Suprapubic skin (tissue), 4 donors: ENCODE measurements at regions not wholly inside any gene's neighbourhood (a gene's known extent, or its start where the extent isn't known, plus 50 kb on each side); places are given as distances from the start of the nearest gene placed in this dataset.

Experiments
- DNase-seq, 2 donors: peaks; one replicate each; pipeline ENCODE4 v3.0.0-alpha.2; 2019; ENCODE audit warnings: low spot score in 2 of 2
- H3K27ac ChIP-seq: fragments of 200-600 bp; sonication (generic); one replicate; pipeline ENCODE4 v1.5.1; 2019
- H3K27me3 ChIP-seq: fragments of 200-600 bp; sonication (generic); one replicate; pipeline ENCODE4 v1.5.1; 2019
- H3K36me3 ChIP-seq: fragments of 200-600 bp; sonication (generic); one replicate; pipeline ENCODE4 v1.5.1; 2019
- H3K4me1 ChIP-seq: fragments of 200-600 bp; sonication (generic); one replicate; pipeline ENCODE4 v1.5.1; 2019
- H3K4me3 ChIP-seq: fragments of 200-600 bp; sonication (generic); one replicate; pipeline ENCODE4 v1.5.1; 2019; ENCODE audit warnings: mild to moderate bottlenecking
- H3K9me3 ChIP-seq: fragments of 200-600 bp; sonication (generic); one replicate; pipeline ENCODE4 v1.5.1; 2019
- EP300 ChIP-seq: sonication (generic); formaldehyde crosslinking; IDR thresholded peaks from one replicate; pipeline ENCODE4 v1.6.1; 2017; ENCODE audit warnings: antibody characterized with exemption
- POLR2A ChIP-seq, 2 donors: fragments of 450-650 bp; IDR thresholded peaks; one replicate each; pipeline ENCODE4 v1.6.1; 2017; ENCODE audit warnings: antibody characterized with exemption in 2 of 2, mild to moderate bottlenecking in 2 of 2, moderate library complexity in 2 of 2
- POLR2AphosphoS5 ChIP-seq, 3 donors: sonication (generic); formaldehyde crosslinking; IDR thresholded peaks; one replicate each; pipeline ENCODE4 v1.6.1; 2017; ENCODE audit warnings: antibody characterized with exemption in 3 of 3
- WGBS: methylation state at CpG from one replicate; pipeline ENCODE4 v1.1.5; 2018; 5-methylcytosine and 5-hydroxymethylcytosine counted together
- TF ChIP-seq, protein P1 (sequence below), 2 donors: fragments of 200-600 bp in 1 of 2; fragments of 450-650 bp in 1 of 2; sonication (generic) in 1 of 2; IDR thresholded peaks; one replicate each; pipeline ENCODE4 v1.5.1; 2016 to 2019; ENCODE audit warnings: antibody characterized with exemption in 2 of 2, mild to moderate bottlenecking in 1 of 2, moderate library complexity in 1 of 2

DNA sequence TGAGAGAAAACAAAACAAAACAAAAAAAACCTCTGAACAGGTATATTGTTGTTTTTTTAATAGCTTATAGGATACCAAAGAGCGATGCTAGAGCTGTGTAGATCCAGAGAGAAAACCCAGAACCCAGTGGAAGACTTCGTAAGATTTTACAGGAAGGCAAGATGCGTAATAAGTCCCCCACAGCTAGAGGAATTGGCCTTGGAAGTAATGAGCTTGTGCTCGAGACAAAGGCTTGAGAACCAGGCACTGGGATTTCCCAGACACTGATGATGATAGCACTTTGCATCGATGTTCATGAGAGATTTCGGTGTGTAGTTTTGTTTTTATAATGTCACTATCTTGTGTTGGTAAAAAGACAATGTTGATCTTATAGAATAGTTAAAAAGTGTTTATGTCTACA, 821.5 kb upstream of the IGFBP3 start:
- H3K27me3 ChIP-seq = no peaks in the 10 kb centered on the region
- no peak overlapping the region for H3K4me3 ChIP-seq
- TF ChIP-seq EP300 (no peak), POLR2A (IDR thresholded peaks at IDR 0.05) (no peak), POLR2AphosphoS5 (IDR thresholded peaks at IDR 0.05) (no peak)
- TF ChIP-seq, protein P1, sequence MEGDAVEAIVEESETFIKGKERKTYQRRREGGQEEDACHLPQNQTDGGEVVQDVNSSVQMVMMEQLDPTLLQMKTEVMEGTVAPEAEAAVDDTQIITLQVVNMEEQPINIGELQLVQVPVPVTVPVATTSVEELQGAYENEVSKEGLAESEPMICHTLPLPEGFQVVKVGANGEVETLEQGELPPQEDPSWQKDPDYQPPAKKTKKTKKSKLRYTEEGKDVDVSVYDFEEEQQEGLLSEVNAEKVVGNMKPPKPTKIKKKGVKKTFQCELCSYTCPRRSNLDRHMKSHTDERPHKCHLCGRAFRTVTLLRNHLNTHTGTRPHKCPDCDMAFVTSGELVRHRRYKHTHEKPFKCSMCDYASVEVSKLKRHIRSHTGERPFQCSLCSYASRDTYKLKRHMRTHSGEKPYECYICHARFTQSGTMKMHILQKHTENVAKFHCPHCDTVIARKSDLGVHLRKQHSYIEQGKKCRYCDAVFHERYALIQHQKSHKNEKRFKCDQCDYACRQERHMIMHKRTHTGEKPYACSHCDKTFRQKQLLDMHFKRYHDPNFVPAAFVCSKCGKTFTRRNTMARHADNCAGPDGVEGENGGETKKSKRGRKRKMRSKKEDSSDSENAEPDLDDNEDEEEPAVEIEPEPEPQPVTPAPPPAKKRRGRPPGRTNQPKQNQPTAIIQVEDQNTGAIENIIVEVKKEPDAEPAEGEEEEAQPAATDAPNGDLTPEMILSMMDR (IDR thresholded peaks at IDR 0.05) = no peak
- no peaks in the 10 kb centered on the region for H3K4me1 ChIP-seq
- H3K36me3 ChIP-seq = no peaks in the 10 kb centered on the region
- 74% methylated on average over 6 of the region's 6 CpGs for WGBS
- no peak for DNase-seq
- no peaks in the 10 kb centered on the region for H3K9me3 ChIP-seq
- no peak overlapping the region for H3K27ac ChIP-seq

DNA sequence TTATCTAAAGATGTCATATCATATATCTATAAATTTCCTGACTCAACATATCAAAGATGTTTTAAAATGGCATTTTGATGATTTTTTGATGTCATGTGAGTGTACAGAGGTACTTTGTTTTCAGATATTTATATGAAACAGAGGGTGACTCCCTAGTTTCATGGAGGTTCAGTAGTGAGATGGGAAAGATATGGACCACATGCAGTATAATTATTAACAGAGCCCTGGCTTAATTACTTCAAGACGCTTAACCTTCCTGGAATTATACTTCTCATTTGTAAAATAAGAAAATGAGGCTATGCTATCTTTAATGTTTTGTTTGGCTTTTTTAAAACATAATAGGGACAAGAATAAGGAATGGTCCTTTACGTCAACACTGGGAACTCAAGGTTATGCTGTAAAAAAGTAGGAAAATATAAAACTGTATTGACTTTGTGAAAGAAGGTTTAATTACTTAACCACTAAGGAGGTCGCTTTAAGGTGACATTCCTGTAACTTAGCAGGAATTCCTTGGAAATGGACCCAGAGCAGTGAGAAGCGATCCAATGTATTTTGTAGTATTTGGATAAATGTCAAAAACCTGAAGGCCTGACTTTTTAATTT, 821.0 kb upstream of the IGFBP3 start:
- no peaks in the 10 kb centered on the region for H3K9me3 ChIP-seq
- TF ChIP-seq POLR2AphosphoS5 (IDR thresholded peaks at IDR 0.05) (no peak), POLR2A (IDR thresholded peaks at IDR 0.05) (no peak), EP300 (no peak)
- TF ChIP-seq, protein P1 (IDR thresholded peaks at IDR 0.05) = no peak

DNA sequence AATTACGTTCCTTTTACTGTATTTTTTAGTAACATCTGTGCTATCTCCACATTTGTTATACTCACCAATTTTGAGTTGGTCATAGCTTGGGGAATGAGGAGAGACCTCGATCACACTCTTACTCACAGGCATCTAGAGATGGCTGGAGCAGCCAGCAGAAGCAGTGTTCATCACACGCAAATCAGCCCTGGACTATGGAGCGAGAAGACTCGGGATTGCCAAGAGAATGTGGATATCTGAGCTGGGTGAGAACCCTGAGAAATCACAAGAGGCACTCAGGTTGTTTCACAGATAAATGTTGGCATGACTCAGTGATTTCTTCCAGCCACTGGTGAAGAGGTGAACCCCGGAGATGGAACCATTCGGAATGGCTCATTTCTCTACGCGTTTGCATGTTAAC, 820.1 kb upstream of the IGFBP3 start:
- DNase-seq = no peak
- Histone ChIP-seq H3K27ac (no peak overlapping the region), H3K36me3 (no peaks in the 10 kb centered on the region), H3K9me3 (no peaks in the 10 kb centered on the region), H3K4me3 (no peak overlapping the region), H3K27me3 (no peaks in the 10 kb centered on the region), H3K4me1 (no peaks in the 10 kb centered on the region)
- 96% methylated on average over 9 of the region's 9 CpGs for WGBS
- TF ChIP-seq POLR2AphosphoS5 (IDR thresholded peaks at IDR 0.05) (no peak), POLR2A (IDR thresholded peaks at IDR 0.05) (no peak), EP300 (no peak)
- TF ChIP-seq, protein P1 (IDR thresholded peaks at IDR 0.05) = no peak

More for the DNA sequence above, 821.0 kb upstream of the IGFBP3 start:
- DNase-seq = no peak
- Histone ChIP-seq H3K4me3 (no peak overlapping the region), H3K36me3 (no peaks in the 10 kb centered on the region), H3K27me3 (no peaks in the 10 kb centered on the region), H3K27ac (no peak overlapping the region), H3K4me1 (no peaks in the 10 kb centered on the region)
- WGBS = 70% methylated on average over 4 of the region's 4 CpGs

DNA sequence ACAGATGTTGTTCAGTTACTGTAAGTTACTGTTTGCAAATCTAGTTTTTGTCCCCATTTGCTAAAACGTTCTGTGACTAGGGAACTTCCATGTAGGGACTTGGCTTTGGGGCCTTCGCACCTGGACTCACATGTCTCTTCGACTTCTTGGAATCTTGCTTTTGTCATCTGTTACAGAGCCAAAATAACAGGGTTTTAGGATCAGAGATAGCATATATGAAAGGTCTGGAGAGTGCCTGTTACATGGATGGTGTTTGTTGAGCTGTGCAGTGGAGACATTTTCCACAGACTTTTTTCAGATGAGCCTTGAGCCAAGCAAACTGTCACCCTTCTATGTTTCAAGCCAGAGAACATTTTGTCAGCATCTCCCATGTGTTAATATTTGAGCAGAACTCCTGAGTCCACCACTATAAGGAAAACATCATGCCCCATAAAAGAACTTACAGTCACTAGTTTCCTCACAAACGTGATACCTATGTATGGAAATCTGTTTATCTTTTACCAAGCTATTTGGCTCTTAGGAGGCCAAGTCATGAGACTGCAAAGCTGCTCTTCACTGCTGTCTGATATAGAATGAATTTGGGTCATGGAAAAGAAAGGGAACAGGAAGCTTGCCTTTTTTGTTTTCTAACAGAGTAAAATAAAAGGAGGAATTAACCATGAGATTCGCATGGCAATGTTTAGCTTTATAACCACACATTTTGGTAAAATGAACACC, 818.6 kb upstream of the IGFBP3 start:
- Histone ChIP-seq H3K4me3 (no peak overlapping the region), H3K36me3 (no peaks in the 10 kb centered on the region), H3K4me1 (no peaks in the 10 kb centered on the region), H3K9me3 (no peaks in the 10 kb centered on the region), H3K27me3 (no peaks in the 10 kb centered on the region), H3K27ac (no peak overlapping the region)
- no peak for DNase-seq
- no peak for TF ChIP-seq POLR2AphosphoS5 (IDR thresholded peaks at IDR 0.05)
- no peak for TF ChIP-seq POLR2A (IDR thresholded peaks at IDR 0.05)
- no peak for TF ChIP-seq EP300
- TF ChIP-seq, protein P1 (IDR thresholded peaks at IDR 0.05) = no peak
- 69% methylated on average over 5 of the region's 5 CpGs for WGBS

DNA sequence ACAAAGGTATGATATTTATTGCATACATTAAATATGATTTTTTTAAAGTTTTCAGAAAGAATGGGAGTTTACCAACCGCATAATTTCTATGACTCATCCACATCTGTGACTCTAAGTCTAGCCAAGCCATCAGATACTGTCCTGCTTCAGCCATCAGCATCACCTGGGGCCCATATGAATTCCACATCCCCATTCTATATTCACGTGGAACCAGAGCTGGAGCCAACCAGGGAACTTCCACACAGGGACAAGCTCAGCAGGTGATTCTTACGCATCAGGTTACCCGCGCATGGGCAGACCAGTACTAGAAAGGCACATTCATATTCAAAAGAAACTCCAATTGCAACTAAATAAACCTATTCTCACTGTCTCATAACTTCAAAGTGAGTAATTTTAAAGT, 817.7 kb upstream of the IGFBP3 start:
- no peaks in the 10 kb centered on the region for H3K27me3 ChIP-seq
- WGBS = 88% methylated on average over 5 of the region's 5 CpGs
- H3K4me3 ChIP-seq = no peak overlapping the region
- TF ChIP-seq POLR2AphosphoS5 (IDR thresholded peaks at IDR 0.05) (no peak), EP300 (no peak)
- H3K4me1 ChIP-seq = no peaks in the 10 kb centered on the region
- no peaks in the 10 kb centered on the region for H3K36me3 ChIP-seq
- no peak for DNase-seq
- H3K9me3 ChIP-seq = no peaks in the 10 kb centered on the region
- H3K27ac ChIP-seq = no peak overlapping the region
